HepG2 (cell line): ENCODE measurements at regions not wholly inside any gene's neighbourhood (a gene's known extent, or its start where the extent isn't known, plus 50 kb on each side); places are given as distances from the start of the nearest gene placed in this dataset.

Experiments
- ATAC-seq: fragments of 200-7000 bp; cut with Tn5 transposase; 3 replicates; pipeline ENCODE4 v1.9.1; 2020; ENCODE audit warnings: mild to moderate bottlenecking, moderate library complexity
- BruUV-seq: library from RNA; stranded (reverse); fragments of 400-500 nt; replicated peaks from 2 replicates; lab custom pipeline; 2021; lab: Mats Ljungman, UMichigan
- CTCF ChIA-PET: fragments of 300-600 bp; formaldehyde crosslinking; extraction: SDS; loops from one replicate; lab custom pipeline; 2021; ENCODE audit warnings: low total read pairs, inconsistent platforms, low intra/inter-chr PET ratio; lab: Yijun Ruan, JAX
- POLR2A ChIA-PET: fragments of 350-600 bp; sonication (Branson Sonifier 250); formaldehyde crosslinking; loops from one replicate; lab custom pipeline; 2020; ENCODE audit warnings: antibody characterized with exemption, inconsistent platforms; lab: Yijun Ruan, JAX
- DNase-seq: peaks from one replicate; pipeline ENCODE4 v3.0.0-alpha.2; 2015; ENCODE audit warnings: low spot score
- FAIRE-seq: peaks from 3 replicates; lab custom pipeline; 2011; peaks lifted over from hg19 to GRCh38; lab: Jason Lieb, UNC
- H2AFZ ChIP-seq: one replicate; pipeline ENCODE4 v1.6.1; 2011; ENCODE audit warnings: low read length, inconsistent platforms
- H3K27ac ChIP-seq: fragments of 300-600 bp; 3 replicates; pipeline ENCODE4 v1.8.0; 2011; ENCODE audit warnings: mixed run types, mild to moderate bottlenecking, mixed read lengths, low read length, inconsistent platforms; ENCODE audit not compliant: insufficient read depth; ENCODE audit errors: extremely low read length
- H3K27me3 ChIP-seq, 2 experiments: fragments of 200-600 bp in 1 of 2; 2 replicates in 1 of 2; 3 replicates in 1 of 2; pipeline versions ENCODE4 v1.6.0 to v1.8.0; 2011; ENCODE audit warnings: low read length in 2 of 2, mild to moderate bottlenecking in 2 of 2, moderate library complexity in 2 of 2, inconsistent platforms in 1 of 2; ENCODE audit not compliant: insufficient read depth in 2 of 2, control insufficient read depth in 1 of 2
- H3K36me3 ChIP-seq, 2 experiments: fragments of 200-600 bp in 1 of 2; replicated peaks in 1 of 2; 2 replicates in 1 of 2; 3 replicates in 1 of 2; pipeline versions ENCODE4 v1.5.1 to v1.8.0; 2011; ENCODE audit warnings: low read length in 2 of 2, inconsistent platforms in 1 of 2; ENCODE audit not compliant: insufficient read depth in 2 of 2, control insufficient read depth in 1 of 2
- H3K4me1 ChIP-seq: 2 replicates; pipeline ENCODE4 v1.5.1; 2012; ENCODE audit warnings: low read length, inconsistent platforms; ENCODE audit not compliant: insufficient read depth
- H3K4me2 ChIP-seq: 2 replicates; pipeline ENCODE4 v1.6.0; 2011; ENCODE audit warnings: low read depth, low read length, inconsistent platforms
- H3K4me3 ChIP-seq, 3 experiments: fragments of 200-600 bp in 1 of 3; sonication (generic), shearing (Covaris generic) in 1 of 3; replicated peaks in 1 of 3; 2 replicates each; pipeline ENCODE4 v1.5.1; 2011 to 2016; ENCODE audit warnings: low read length in 3 of 3, inconsistent platforms in 2 of 3, low read depth in 2 of 3, mild to moderate bottlenecking in 2 of 3, control low read depth in 1 of 3, mixed read lengths in 1 of 3; ENCODE audit not compliant: insufficient read depth in 1 of 3
- H3K79me2 ChIP-seq: one replicate; pipeline ENCODE4 v1.6.1; 2011; ENCODE audit warnings: low read length, inconsistent platforms; ENCODE audit not compliant: insufficient read depth
- H3K9ac ChIP-seq: 2 replicates; pipeline ENCODE4 v1.6.0; 2011; ENCODE audit warnings: mild to moderate bottlenecking, low read depth, low read length, inconsistent platforms; ENCODE audit not compliant: insufficient read depth
- H3K9me3 ChIP-seq: 2 replicates; pipeline ENCODE4 v1.5.1; 2012; ENCODE audit warnings: mild to moderate bottlenecking, low read length
- H4K20me1 ChIP-seq: 2 replicates; pipeline ENCODE4 v1.6.0; 2011; ENCODE audit warnings: inconsistent platforms, mild to moderate bottlenecking, low read length, moderate library complexity; ENCODE audit not compliant: insufficient read depth
- BORCS8-MEF2B ChIP-seq: sonication (generic); formaldehyde crosslinking; IDR thresholded peaks from 2 replicates; pipeline ENCODE4 v1.8.0; 2022; ENCODE audit warnings: mild to moderate bottlenecking, missing genetic modification reagents
- KDM1A ChIP-seq: IDR thresholded peaks from 2 replicates; pipeline ENCODE4 v1.6.1; 2016; ENCODE audit warnings: missing compliant biosample characterization
- KLF13 ChIP-seq: sonication (generic); formaldehyde crosslinking; IDR thresholded peaks from 2 replicates; pipeline ENCODE4 v1.4.0; 2020; ENCODE audit warnings: mild to moderate bottlenecking, missing genetic modification reagents
- PHF21A ChIP-seq: sonication (generic); formaldehyde crosslinking; IDR thresholded peaks from 2 replicates; pipeline ENCODE4 v1.5.0; 2020; ENCODE audit warnings: mild to moderate bottlenecking, missing genetic modification reagents
- REL ChIP-seq: sonication (generic); formaldehyde crosslinking; conservative IDR thresholded peaks from 2 replicates; pipeline ENCODE4 v1.8.0; 2022; ENCODE audit warnings: mild to moderate bottlenecking, missing genetic modification reagents, moderate library complexity
- TEAD2 ChIP-seq: sonication (generic); formaldehyde crosslinking; IDR thresholded peaks from 2 replicates; pipeline ENCODE4 v1.9.0; 2021; ENCODE audit warnings: missing genetic modification reagents
- ZFY ChIP-seq: sonication (generic); formaldehyde crosslinking; IDR thresholded peaks from 2 replicates; pipeline ENCODE4 v1.4.0; 2020; ENCODE audit warnings: missing genetic modification reagents
- ZNF260 ChIP-seq: sonication (generic); formaldehyde crosslinking; IDR thresholded peaks from 2 replicates; pipeline ENCODE4 v1.4.0; 2020; ENCODE audit warnings: missing genetic modification reagents, low read depth, mild to moderate bottlenecking, borderline replicate concordance
- WGBS: methylation state at CpG from one replicate; pipeline ENCODE4 v1.1.6; 2017; ENCODE audit warnings: low lambda C conversion rate; 5-methylcytosine and 5-hydroxymethylcytosine counted together
- in situ Hi-C: cut with HindIII; loops from 2 replicates; pipeline ENCODE4 v1.10.0; 2017; ENCODE audit warnings: low pct_unique_long_range_greater_than_20kb; ENCODE audit not compliant: extremely low pct_ligation_motif_present
- intact Hi-C: fragments of 100-400 bp; cut with micrococcal nuclease; formaldehyde crosslinking; loops from one replicate; pipeline ENCODE4 v1.10.0; 2022; ENCODE audit not compliant: unreplicated experiment
- TF ChIP-seq, protein P1 (sequence below): sonication (generic); formaldehyde crosslinking; IDR thresholded peaks from 2 replicates; pipeline ENCODE4; 2020; ENCODE audit warnings: missing genetic modification reagents, mild to moderate bottlenecking, borderline replicate concordance
- TF ChIP-seq, protein P2 (sequence below): sonication (generic); formaldehyde crosslinking; IDR thresholded peaks from 2 replicates; pipeline ENCODE4 v1.5.0; 2020; ENCODE audit warnings: missing genetic modification reagents

DNA sequence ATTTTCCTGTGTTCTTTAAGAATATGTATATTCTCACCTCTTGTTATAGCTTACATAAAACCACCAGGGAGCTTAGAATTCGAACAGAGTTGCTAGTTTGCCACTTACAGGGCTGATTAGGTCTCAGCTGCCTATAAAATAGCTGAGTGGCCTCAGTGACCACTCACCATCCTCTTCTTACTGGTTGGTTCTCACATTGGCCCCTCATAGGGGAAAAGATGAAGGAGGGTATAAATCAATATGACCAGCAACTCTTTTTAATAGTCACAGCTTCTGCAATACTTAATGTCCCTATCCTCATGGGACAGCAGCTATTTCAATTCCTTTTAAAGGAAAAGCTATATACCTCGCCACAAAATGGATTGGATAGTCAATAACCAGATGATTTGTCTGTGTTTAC is 199.4 kb upstream of the CDH20 start:
- Histone ChIP-seq H2AFZ (no peak overlapping the region), H3K27me3 (no peaks in the 10 kb centered on the region; a peak in 1 of 5 replicates), H3K36me3 (no peaks in the 10 kb centered on the region), H3K27ac (no peak overlapping the region), H3K4me3 (no peak overlapping the region), H3K9me3 (no peaks in the 10 kb centered on the region), H3K79me2 (no peaks in the 10 kb centered on the region), H3K4me1 (no peaks in the 10 kb centered on the region), H3K4me2 (no peak overlapping the region), H3K9ac (no peak overlapping the region), H4K20me1 (no peaks in the 10 kb centered on the region)
- CTCF ChIA-PET, result no interaction called here
- POLR2A ChIA-PET, result no interaction called here
- BruUV-seq, result no TSS peak
- intact Hi-C loops, result no loop called here
- in situ Hi-C loops, result no loop called here
- TF ChIP-seq KDM1A (CRISPR knock-in tag), result no peak
- no peak for TF ChIP-seq TEAD2 (CRISPR knock-in tag)
- TF ChIP-seq ZNF260 (CRISPR knock-in tag), result no peak
- TF ChIP-seq BORCS8-MEF2B (CRISPR knock-in tag), result no peak
- TF ChIP-seq ZFY (CRISPR knock-in tag), result no peak
- TF ChIP-seq, protein P1, sequence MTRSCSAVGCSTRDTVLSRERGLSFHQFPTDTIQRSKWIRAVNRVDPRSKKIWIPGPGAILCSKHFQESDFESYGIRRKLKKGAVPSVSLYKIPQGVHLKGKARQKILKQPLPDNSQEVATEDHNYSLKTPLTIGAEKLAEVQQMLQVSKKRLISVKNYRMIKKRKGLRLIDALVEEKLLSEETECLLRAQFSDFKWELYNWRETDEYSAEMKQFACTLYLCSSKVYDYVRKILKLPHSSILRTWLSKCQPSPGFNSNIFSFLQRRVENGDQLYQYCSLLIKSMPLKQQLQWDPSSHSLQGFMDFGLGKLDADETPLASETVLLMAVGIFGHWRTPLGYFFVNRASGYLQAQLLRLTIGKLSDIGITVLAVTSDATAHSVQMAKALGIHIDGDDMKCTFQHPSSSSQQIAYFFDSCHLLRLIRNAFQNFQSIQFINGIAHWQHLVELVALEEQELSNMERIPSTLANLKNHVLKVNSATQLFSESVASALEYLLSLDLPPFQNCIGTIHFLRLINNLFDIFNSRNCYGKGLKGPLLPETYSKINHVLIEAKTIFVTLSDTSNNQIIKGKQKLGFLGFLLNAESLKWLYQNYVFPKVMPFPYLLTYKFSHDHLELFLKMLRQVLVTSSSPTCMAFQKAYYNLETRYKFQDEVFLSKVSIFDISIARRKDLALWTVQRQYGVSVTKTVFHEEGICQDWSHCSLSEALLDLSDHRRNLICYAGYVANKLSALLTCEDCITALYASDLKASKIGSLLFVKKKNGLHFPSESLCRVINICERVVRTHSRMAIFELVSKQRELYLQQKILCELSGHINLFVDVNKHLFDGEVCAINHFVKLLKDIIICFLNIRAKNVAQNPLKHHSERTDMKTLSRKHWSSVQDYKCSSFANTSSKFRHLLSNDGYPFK (CRISPR knock-in tag), result no peak
- no peak for TF ChIP-seq PHF21A (CRISPR knock-in tag)
- no peak for TF ChIP-seq REL (CRISPR knock-in tag)
- TF ChIP-seq, protein P2, sequence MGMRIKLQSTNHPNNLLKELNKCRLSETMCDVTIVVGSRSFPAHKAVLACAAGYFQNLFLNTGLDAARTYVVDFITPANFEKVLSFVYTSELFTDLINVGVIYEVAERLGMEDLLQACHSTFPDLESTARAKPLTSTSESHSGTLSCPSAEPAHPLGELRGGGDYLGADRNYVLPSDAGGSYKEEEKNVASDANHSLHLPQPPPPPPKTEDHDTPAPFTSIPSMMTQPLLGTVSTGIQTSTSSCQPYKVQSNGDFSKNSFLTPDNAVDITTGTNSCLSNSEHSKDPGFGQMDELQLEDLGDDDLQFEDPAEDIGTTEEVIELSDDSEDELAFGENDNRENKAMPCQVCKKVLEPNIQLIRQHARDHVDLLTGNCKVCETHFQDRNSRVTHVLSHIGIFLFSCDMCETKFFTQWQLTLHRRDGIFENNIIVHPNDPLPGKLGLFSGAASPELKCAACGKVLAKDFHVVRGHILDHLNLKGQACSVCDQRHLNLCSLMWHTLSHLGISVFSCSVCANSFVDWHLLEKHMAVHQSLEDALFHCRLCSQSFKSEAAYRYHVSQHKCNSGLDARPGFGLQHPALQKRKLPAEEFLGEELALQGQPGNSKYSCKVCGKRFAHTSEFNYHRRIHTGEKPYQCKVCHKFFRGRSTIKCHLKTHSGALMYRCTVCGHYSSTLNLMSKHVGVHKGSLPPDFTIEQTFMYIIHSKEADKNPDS (CRISPR knock-in tag), result no peak
- TF ChIP-seq KLF13, result no peak
- 3% methylated on average over 2 of the region's 2 CpGs for WGBS
- no peak for ATAC-seq
- no peak for DNase-seq
- FAIRE-seq, result no peak
